22Rv1 (cell line): ENCODE measurements at regions not wholly inside any gene's neighbourhood (a gene's known extent, or its start where the extent isn't known, plus 50 kb on each side); places are given as distances from the start of the nearest gene placed in this dataset.

ENCODE experiments used
- H3K27ac ChIP-seq: fragments of 450-650 bp; 2 replicates; pipeline ENCODE4 v1.5.1; 2017
- ZFX ChIP-seq: fragments of 450-650 bp; IDR thresholded peaks from 2 replicates; pipeline ENCODE4 v1.6.1; 2017; ENCODE audit warnings: antibody characterized with exemption, borderline replicate concordance
- TF ChIP-seq, protein P1 (sequence below): fragments of 450-650 bp; IDR thresholded peaks from 2 replicates; pipeline ENCODE4 v1.5.1; 2017; ENCODE audit warnings: mild to moderate bottlenecking

DNA sequence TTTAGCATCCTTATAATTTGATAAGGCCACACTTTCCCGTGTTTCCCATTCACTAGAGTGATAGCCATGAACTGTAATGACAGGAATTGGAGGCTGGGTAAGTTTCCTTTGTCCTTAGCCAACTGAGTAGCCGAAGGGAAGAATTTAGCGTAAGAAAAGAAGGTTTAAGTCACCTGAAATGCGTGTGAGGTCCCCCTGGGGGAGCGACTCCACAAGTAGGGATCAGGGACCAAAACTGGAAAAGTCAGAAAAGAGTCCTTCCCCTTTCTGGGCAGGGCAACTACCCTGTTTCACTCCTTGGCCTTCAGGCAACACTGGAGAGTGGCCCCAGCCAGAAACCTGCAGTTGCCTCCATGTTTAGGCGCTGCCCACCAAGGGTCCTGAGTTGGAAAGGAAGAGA is 81.6 kb upstream of the MED14 start:
- H3K27ac ChIP-seq, result no peak overlapping the region
- TF ChIP-seq, protein P1, sequence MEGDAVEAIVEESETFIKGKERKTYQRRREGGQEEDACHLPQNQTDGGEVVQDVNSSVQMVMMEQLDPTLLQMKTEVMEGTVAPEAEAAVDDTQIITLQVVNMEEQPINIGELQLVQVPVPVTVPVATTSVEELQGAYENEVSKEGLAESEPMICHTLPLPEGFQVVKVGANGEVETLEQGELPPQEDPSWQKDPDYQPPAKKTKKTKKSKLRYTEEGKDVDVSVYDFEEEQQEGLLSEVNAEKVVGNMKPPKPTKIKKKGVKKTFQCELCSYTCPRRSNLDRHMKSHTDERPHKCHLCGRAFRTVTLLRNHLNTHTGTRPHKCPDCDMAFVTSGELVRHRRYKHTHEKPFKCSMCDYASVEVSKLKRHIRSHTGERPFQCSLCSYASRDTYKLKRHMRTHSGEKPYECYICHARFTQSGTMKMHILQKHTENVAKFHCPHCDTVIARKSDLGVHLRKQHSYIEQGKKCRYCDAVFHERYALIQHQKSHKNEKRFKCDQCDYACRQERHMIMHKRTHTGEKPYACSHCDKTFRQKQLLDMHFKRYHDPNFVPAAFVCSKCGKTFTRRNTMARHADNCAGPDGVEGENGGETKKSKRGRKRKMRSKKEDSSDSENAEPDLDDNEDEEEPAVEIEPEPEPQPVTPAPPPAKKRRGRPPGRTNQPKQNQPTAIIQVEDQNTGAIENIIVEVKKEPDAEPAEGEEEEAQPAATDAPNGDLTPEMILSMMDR, result no peak
- TF ChIP-seq ZFX, result no peak

DNA sequence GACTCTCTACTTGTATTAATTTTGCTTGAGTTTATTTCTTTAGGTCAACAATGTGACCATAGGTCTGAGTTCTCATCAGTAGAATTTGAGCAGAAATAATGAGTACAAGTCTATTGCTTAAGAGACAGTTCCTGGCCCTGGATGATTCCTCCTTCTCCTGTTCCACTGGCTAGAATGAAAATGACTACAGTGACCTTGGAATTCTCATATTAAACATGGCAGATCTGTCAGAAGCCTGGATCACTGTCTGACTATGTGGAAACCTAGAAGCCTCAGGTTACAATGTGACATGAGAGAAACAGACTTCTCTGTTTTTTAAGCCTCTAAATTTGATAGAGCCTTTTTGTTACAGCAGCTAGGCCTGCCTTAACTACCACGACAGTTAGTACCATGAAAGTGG is 82.9 kb upstream of the MED14 start:
- no peak overlapping the region for H3K27ac ChIP-seq
- TF ChIP-seq ZFX, result no peak
- TF ChIP-seq, protein P1, result no peak

DNA sequence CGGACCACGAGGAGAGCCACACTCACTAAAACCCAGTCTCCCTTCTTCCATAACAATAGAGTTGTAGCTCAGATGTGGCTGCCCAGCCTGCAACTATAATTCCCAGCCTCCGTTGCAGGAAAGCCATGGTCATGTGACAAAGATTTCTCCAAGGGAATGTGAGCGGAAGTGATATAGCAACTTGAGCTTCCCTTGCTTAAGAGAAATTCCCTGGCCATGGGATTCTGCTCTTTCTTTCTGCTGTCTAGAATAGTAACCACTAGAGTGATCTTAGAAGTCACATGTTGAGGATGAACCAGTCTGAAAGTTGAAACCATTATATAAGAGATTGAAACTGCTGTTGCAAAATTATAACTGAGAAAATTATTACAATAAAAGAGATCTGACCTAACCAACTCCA is 86.4 kb upstream of the MED14 start:
- no peak for TF ChIP-seq ZFX
- TF ChIP-seq, protein P1, result no peak
- no peak overlapping the region for H3K27ac ChIP-seq

DNA sequence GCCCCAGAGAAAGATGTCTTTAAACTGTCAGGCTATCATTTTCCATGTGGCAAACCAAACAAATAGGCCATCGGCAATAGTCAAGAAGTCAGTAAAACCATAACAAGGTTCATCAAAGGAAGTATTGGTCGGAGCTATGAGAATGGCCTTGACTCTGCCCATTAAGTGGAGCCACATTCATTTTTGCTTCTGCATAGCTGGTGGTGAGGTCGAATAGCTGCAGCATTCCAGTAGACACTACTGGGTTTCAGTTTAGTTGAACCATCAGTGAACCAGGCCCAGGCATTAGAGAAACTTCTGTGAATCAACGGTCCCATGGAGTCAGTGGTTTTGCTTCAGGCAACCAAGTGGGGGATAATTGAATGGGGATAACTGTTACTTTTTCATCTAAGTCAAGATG is 92.0 kb upstream of the MED14 start:
- no peak overlapping the region for H3K27ac ChIP-seq
- TF ChIP-seq, protein P1, result no peak
- no peak for TF ChIP-seq ZFX

DNA sequence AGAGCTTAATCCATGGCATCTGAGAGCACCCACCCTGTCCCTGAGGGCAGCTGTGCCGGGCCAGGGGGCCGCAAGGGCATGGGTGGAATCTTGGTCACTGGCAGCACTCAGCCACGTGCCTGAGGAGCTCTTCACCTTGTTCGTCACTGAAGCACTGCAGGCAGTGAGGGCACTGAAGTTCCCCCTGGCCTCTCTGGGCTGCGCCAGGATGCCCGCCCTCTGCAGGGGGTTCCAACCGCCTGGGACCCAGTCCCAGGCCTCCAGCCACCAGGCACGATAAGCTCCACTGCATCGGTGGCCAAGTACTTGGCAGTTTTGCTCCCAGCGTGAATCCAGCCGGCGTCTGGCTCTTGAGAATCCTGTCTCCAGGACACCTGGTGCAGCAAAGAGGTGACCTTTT is 96.4 kb upstream of the MED14 start:
- TF ChIP-seq, protein P1, result no peak
- TF ChIP-seq ZFX, result no peak
- no peak overlapping the region for H3K27ac ChIP-seq

DNA sequence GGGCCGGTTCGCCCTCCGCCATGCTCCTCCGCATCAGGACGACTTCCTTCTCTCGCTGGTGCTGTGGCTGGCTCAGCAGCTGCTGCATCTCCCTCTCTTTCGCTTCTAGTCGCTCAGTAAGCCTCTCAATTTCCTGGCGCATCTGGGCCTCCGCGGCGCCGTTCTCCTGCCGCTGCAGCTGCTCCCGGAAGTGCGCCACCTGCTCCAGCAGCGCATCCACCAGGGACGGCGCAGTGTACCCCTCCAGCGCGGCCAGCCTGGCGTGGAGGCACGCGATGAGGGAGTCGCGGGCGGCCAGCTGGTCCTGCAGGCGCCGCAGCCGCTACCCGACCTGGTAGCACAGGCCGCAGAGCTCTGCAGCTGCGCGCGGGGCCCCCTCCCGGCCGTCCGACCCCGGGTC is 97.4 kb upstream of the MED14 start:
- no peak for TF ChIP-seq ZFX
- H3K27ac ChIP-seq, result no peak overlapping the region

DNA sequence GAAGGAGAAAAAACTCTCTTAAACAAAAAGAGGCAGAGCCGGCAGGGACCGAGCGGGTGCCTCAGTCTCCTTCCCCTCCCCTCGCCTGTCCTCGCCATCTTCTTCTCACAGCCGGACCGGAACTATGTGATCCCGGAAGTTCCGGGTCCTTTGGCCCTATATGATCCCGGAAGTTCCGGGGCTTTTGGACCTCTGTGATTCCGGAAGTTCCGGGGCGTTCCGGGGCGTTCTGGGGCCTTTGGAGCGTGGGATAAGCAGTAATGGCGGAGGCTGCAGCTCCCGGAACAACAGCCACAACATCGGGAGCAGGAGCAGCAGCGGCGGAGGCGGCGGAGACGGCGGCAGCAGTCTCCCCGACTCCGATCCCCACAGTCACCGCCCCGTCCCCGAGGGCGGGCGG is 98.9 kb upstream of the MED14 start:
- no peak for TF ChIP-seq ZFX
- TF ChIP-seq, protein P1, result no peak
- H3K27ac ChIP-seq, result no peak overlapping the region

DNA sequence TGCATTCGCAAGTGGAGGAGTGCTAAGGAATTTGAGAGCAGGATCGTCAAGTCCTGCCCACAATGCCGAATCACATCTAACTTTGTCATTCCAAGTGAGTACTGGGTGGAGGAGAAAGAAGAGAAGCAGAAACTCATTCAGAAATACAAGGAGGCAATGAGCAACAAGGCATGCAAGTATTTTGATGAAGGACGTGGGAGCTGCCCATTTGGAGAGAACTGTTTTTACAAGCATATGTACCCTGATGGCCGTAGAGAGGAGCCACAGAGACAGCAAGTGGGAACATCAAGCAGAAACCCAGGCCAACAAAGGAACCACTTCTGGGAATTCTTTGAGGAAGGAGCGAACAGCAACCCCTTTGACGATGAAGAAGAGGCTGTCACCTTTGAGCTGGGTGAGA is 100.2 kb upstream of the MED14 start:
- TF ChIP-seq, protein P1, result no peak
- TF ChIP-seq ZFX, result no peak
- no peak overlapping the region for H3K27ac ChIP-seq
